GM23338 (cell line): ENCODE measurements at regions not wholly inside any gene's neighbourhood (a gene's known extent, or its start where the extent isn't known, plus 50 kb on each side); places are given as distances from the start of the nearest gene placed in this dataset.

Experiments used
- ATAC-seq: fragments of 200-7000 bp; cut with Tn5 transposase; 3 replicates; pipeline ENCODE4 v1.9.1; 2020
- DNase-seq: peaks from one replicate; pipeline ENCODE4 v3.0.0-alpha.2; 2015; ENCODE audit warnings: low spot score
- H2AFZ ChIP-seq: fragments of 200-600 bp; sonication (generic); 2 replicates; pipeline ENCODE4 v1.8.0; 2016; ENCODE audit warnings: antibody characterized with exemption, mild to moderate bottlenecking, moderate library complexity
- H3F3A ChIP-seq: fragments of 200-600 bp; sonication (generic); replicated peaks from 2 replicates; pipeline ENCODE4 v1.8.0; 2017; ENCODE audit warnings: antibody characterized with exemption, mixed run types, low read depth
- H3K27ac ChIP-seq: fragments of 200-600 bp; sonication (generic); 2 replicates; pipeline ENCODE4 v1.6.1; 2016; ENCODE audit warnings: low read depth
- H3K27me3 ChIP-seq: fragments of 200-600 bp; sonication (generic); 2 replicates; pipeline ENCODE4 v1.8.0; 2016; ENCODE audit warnings: mild to moderate bottlenecking, mixed run types, moderate library complexity; ENCODE audit not compliant: insufficient read depth
- H3K36me3 ChIP-seq: fragments of 200-600 bp; sonication (generic); 2 replicates; pipeline ENCODE4 v1.8.0; 2016; ENCODE audit warnings: mild to moderate bottlenecking; ENCODE audit not compliant: insufficient read depth
- H3K4me1 ChIP-seq: fragments of 200-600 bp; sonication (generic); 2 replicates; pipeline ENCODE4 v1.8.0; 2016; ENCODE audit warnings: mild to moderate bottlenecking, moderate library complexity; ENCODE audit not compliant: insufficient read depth
- H3K4me2 ChIP-seq: fragments of 200-600 bp; sonication (generic); 2 replicates; pipeline ENCODE4 v1.7.1; 2017; ENCODE audit warnings: mixed run types
- H3K4me3 ChIP-seq: fragments of 200-600 bp; sonication (generic); 2 replicates; pipeline ENCODE4 v1.6.1; 2016; ENCODE audit warnings: mixed run types
- H3K79me2 ChIP-seq: fragments of 200-600 bp; sonication (generic); replicated peaks from 2 replicates; pipeline ENCODE4 v1.8.0; 2017; ENCODE audit warnings: mild to moderate bottlenecking; ENCODE audit not compliant: insufficient read depth
- H3K9me2 ChIP-seq: fragments of 200-600 bp; sonication (generic); 2 replicates; pipeline ENCODE4 v1.8.0; 2017; ENCODE audit not compliant: insufficient read depth
- H4K20me1 ChIP-seq: fragments of 200-600 bp; sonication (generic); replicated peaks from 2 replicates; pipeline ENCODE4 v1.8.0; 2017; ENCODE audit warnings: mild to moderate bottlenecking; ENCODE audit not compliant: insufficient read depth
- H3K27ac Mint-ChIP-seq: 2 replicates; pipeline ENCODE4 v1.8.0; 2020; ENCODE audit warnings: inconsistent platforms, mild to moderate bottlenecking, moderate library complexity, mixed read lengths
- H3K27me3 Mint-ChIP-seq: 3 replicates; pipeline ENCODE4 v1.8.0; 2022; ENCODE audit warnings: low read depth, mild to moderate bottlenecking, moderate library complexity, mixed read lengths, inconsistent platforms; ENCODE audit not compliant: insufficient read depth, poor library complexity
- H3K36me3 Mint-ChIP-seq: 3 replicates; pipeline ENCODE4 v1.8.0; 2021; ENCODE audit warnings: low read depth, mild to moderate bottlenecking, inconsistent platforms, moderate library complexity, mixed read lengths
- H3K4me1 Mint-ChIP-seq: 3 replicates; pipeline ENCODE4 v1.8.0; 2020; ENCODE audit warnings: mild to moderate bottlenecking, inconsistent platforms, mixed read lengths
- H3K4me3 Mint-ChIP-seq: 3 replicates; pipeline ENCODE4 v1.8.0; 2021; ENCODE audit warnings: moderate library complexity, mild to moderate bottlenecking, inconsistent platforms, mixed read lengths
- H3K9me3 Mint-ChIP-seq: 3 replicates; pipeline ENCODE4 v1.8.0; 2020; ENCODE audit warnings: moderate library complexity, mild to moderate bottlenecking, inconsistent platforms, mixed read lengths
- CREB1 ChIP-seq: fragments of 250-450 bp; sonication (Bioruptor Pico); IDR thresholded peaks from 2 replicates; pipeline ENCODE4 v1.5.0; 2020; ENCODE audit warnings: low read depth, mild to moderate bottlenecking, moderate library complexity
- EZH2 ChIP-seq: fragments of 200-600 bp; sonication (generic); IDR thresholded peaks from one replicate; pipeline ENCODE4 v1.8.0; 2017; ENCODE audit warnings: antibody characterized with exemption, mild to moderate bottlenecking, low read depth; ENCODE audit not compliant: unreplicated experiment
- EZH2phosphoT487 ChIP-seq: fragments of 200-600 bp; sonication (generic); IDR thresholded peaks from one replicate; pipeline ENCODE4 v1.8.1; 2018; ENCODE audit warnings: antibody characterized with exemption; ENCODE audit not compliant: unreplicated experiment
- JUNB ChIP-seq: IDR thresholded peaks from one replicate; pipeline ENCODE4 v1.6.1; 2016; ENCODE audit warnings: antibody characterized with exemption; ENCODE audit not compliant: unreplicated experiment
- NANOG ChIP-seq: IDR thresholded peaks from 2 replicates; pipeline ENCODE4 v1.6.1; 2016; ENCODE audit warnings: antibody characterized with exemption, borderline replicate concordance
- POLR2AphosphoS5 ChIP-seq: IDR thresholded peaks from 2 replicates; pipeline ENCODE4 v1.6.1; 2016; ENCODE audit warnings: antibody characterized with exemption, low read depth
- STAT1 ChIP-seq: IDR thresholded peaks from one replicate; pipeline ENCODE4 v1.6.1; 2016; ENCODE audit warnings: antibody characterized with exemption; ENCODE audit not compliant: unreplicated experiment
- ZNF114 ChIP-seq: fragments of 250-450 bp; sonication (Bioruptor Pico); IDR thresholded peaks from 2 replicates; pipeline ENCODE4 v1.5.0; 2020; ENCODE audit warnings: mild to moderate bottlenecking, moderate library complexity
- ZNF331 ChIP-seq: fragments of 250-450 bp; sonication (Bioruptor Pico); IDR thresholded peaks from 2 replicates; pipeline ENCODE4 v1.5.0; 2020; ENCODE audit warnings: low read depth, mild to moderate bottlenecking, moderate library complexity
- TF ChIP-seq, protein P1 (sequence below): fragments of 250-450 bp; sonication (Bioruptor Pico); IDR thresholded peaks from 2 replicates; pipeline ENCODE4 v1.5.0; 2020; ENCODE audit warnings: mild to moderate bottlenecking, moderate library complexity
- TF ChIP-seq, protein P2 (sequence below): IDR thresholded peaks from one replicate; pipeline ENCODE4 v1.6.1; 2018; ENCODE audit warnings: antibody characterized with exemption; ENCODE audit not compliant: unreplicated experiment
- TF ChIP-seq, protein P3 (sequence below), 2 experiments: fragments of 200-600 bp in 1 of 2; sonication (generic) in 1 of 2; conservative IDR thresholded peaks; 2 replicates each; pipeline versions ENCODE4 v1.5.1 to v1.6.1; 2016 to 2017; ENCODE audit warnings: antibody characterized with exemption in 2 of 2, low read depth in 2 of 2, mild to moderate bottlenecking in 2 of 2, moderate library complexity in 1 of 2
- TF ChIP-seq, protein P4 (sequence below): IDR thresholded peaks from 2 replicates; pipeline ENCODE4 v1.6.1; 2016; ENCODE audit warnings: antibody characterized with exemption

DNA sequence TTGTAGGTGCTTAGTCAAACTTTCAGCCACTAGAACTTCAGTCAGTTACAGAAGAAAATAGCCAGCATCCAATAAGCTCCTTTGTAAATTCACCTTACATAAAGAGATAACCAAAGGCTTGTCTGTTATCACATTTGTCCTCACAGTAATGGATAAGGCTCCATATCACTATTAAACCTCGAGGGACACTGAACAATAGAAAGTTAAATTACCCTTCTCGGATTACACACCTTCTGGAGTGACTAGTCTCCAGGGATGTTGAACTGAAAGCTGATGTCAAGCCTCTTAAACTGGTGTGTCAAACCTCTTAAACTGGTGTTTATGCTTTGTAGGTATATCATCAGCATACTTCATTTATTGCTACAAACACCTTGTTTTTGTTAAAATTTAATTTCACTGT, 639.0 kb downstream of the CENPC start (continued):
- TF ChIP-seq, protein P1, sequence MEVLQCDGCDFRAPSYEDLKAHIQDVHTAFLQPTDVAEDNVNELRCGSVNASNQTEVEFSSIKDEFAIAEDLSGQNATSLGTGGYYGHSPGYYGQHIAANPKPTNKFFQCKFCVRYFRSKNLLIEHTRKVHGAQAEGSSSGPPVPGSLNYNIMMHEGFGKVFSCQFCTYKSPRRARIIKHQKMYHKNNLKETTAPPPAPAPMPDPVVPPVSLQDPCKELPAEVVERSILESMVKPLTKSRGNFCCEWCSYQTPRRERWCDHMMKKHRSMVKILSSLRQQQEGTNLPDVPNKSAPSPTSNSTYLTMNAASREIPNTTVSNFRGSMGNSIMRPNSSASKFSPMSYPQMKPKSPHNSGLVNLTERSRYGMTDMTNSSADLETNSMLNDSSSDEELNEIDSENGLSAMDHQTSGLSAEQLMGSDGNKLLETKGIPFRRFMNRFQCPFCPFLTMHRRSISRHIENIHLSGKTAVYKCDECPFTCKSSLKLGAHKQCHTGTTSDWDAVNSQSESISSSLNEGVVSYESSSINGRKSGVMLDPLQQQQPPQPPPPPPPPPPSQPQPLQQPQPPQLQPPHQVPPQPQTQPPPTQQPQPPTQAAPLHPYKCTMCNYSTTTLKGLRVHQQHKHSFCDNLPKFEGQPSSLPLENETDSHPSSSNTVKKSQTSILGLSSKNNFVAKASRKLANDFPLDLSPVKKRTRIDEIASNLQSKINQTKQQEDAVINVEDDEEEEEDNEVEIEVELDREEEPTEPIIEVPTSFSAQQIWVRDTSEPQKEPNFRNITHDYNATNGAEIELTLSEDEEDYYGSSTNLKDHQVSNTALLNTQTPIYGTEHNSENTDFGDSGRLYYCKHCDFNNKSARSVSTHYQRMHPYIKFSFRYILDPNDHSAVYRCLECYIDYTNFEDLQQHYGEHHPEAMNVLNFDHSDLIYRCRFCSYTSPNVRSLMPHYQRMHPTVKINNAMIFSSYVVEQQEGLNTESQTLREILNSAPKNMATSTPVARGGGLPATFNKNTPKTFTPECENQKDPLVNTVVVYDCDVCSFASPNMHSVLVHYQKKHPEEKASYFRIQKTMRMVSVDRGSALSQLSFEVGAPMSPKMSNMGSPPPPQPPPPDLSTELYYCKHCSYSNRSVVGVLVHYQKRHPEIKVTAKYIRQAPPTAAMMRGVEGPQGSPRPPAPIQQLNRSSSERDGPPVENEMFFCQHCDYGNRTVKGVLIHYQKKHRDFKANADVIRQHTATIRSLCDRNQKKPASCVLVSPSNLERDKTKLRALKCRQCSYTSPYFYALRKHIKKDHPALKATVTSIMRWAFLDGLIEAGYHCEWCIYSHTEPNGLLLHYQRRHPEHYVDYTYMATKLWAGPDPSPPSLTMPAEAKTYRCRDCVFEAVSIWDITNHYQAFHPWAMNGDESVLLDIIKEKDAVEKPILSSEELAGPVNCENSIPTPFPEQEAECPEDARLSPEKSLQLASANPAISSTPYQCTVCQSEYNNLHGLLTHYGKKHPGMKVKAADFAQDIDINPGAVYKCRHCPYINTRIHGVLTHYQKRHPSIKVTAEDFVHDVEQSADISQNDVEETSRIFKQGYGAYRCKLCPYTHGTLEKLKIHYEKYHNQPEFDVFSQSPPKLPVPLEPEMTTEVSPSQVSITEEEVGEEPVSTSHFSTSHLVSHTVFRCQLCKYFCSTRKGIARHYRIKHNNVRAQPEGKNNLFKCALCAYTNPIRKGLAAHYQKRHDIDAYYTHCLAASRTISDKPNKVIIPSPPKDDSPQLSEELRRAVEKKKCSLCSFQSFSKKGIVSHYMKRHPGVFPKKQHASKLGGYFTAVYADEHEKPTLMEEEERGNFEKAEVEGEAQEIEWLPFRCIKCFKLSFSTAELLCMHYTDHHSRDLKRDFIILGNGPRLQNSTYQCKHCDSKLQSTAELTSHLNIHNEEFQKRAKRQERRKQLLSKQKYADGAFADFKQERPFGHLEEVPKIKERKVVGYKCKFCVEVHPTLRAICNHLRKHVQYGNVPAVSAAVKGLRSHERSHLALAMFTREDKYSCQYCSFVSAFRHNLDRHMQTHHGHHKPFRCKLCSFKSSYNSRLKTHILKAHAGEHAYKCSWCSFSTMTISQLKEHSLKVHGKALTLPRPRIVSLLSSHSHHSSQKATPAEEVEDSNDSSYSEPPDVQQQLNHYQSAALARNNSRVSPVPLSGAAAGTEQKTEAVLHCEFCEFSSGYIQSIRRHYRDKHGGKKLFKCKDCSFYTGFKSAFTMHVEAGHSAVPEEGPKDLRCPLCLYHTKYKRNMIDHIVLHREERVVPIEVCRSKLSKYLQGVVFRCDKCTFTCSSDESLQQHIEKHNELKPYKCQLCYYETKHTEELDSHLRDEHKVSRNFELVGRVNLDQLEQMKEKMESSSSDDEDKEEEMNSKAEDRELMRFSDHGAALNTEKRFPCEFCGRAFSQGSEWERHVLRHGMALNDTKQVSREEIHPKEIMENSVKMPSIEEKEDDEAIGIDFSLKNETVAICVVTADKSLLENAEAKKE (CRISPR knock-in tag): no peak
- no peak for TF ChIP-seq ZNF331 (CRISPR knock-in tag)

DNA sequence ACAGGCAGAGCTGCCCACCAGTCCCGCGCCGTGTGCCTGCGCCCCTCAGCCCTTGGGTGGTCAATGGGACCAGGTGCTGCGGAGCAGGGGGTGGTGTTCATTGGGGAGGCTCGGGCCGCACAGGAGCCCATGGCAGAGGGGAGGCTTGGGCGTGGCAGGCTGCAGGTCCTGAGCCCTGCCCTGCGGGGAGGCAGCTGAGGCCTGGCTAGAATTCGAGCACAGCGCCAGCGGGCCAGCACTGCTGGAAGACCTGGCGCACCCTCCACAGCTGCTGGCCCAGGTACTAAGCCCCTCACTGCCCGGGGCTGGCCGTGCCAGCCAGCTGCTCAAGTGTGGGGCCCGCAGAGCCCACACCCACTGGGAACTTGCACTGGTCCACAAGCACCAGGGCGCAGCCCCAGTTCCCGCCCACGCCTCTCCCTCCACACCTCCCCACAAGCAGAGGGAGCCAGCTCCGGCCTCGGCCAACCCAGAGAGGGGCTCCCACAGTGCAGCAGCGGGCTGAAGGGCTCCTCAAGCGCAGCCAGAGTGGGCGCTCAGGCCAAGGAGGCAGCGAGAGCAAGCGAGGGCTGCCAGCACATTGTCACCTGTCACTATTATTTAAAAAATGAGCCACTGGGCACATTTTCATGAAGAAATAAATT, 645.8 kb downstream of the CENPC start:
- Mint-ChIP-seq H3K27ac (no peak overlapping the region), H3K4me3 (no peak overlapping the region), H3K27me3 (no peaks in the 10 kb centered on the region), H3K4me1 (no peaks in the 10 kb centered on the region), H3K36me3 (peaks cover 17% of the 10 kb centered on the region; the same call in 2 of the 3 replicates), H3K9me3 (peaks cover 18% of the 10 kb centered on the region)
- no peaks in the 10 kb centered on the region for H4K20me1 ChIP-seq
- H3K4me1 ChIP-seq: no peaks in the 10 kb centered on the region
- no peak overlapping the region for H3K4me2 ChIP-seq
- no peak overlapping the region for H3K4me3 ChIP-seq
- H2AFZ ChIP-seq: no peak overlapping the region
- H3K9me2 ChIP-seq: no peaks in the 10 kb centered on the region
- H3K27ac ChIP-seq: no peak overlapping the region
- no peak for ATAC-seq
- DNase-seq: no peak
- H3K27me3 ChIP-seq: no peaks in the 10 kb centered on the region
- H3K79me2 ChIP-seq: no peaks in the 10 kb centered on the region
- H3K36me3 ChIP-seq: 0 out of 2 replicates have a peak, but pooled peaks cover 4% of the 10 kb centered on the region
- H3F3A ChIP-seq: no peaks in the 10 kb centered on the region
- TF ChIP-seq JUNB: no peak
- TF ChIP-seq, protein P2, sequence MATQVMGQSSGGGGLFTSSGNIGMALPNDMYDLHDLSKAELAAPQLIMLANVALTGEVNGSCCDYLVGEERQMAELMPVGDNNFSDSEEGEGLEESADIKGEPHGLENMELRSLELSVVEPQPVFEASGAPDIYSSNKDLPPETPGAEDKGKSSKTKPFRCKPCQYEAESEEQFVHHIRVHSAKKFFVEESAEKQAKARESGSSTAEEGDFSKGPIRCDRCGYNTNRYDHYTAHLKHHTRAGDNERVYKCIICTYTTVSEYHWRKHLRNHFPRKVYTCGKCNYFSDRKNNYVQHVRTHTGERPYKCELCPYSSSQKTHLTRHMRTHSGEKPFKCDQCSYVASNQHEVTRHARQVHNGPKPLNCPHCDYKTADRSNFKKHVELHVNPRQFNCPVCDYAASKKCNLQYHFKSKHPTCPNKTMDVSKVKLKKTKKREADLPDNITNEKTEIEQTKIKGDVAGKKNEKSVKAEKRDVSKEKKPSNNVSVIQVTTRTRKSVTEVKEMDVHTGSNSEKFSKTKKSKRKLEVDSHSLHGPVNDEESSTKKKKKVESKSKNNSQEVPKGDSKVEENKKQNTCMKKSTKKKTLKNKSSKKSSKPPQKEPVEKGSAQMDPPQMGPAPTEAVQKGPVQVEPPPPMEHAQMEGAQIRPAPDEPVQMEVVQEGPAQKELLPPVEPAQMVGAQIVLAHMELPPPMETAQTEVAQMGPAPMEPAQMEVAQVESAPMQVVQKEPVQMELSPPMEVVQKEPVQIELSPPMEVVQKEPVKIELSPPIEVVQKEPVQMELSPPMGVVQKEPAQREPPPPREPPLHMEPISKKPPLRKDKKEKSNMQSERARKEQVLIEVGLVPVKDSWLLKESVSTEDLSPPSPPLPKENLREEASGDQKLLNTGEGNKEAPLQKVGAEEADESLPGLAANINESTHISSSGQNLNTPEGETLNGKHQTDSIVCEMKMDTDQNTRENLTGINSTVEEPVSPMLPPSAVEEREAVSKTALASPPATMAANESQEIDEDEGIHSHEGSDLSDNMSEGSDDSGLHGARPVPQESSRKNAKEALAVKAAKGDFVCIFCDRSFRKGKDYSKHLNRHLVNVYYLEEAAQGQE: no peak
- TF ChIP-seq, protein P3, sequence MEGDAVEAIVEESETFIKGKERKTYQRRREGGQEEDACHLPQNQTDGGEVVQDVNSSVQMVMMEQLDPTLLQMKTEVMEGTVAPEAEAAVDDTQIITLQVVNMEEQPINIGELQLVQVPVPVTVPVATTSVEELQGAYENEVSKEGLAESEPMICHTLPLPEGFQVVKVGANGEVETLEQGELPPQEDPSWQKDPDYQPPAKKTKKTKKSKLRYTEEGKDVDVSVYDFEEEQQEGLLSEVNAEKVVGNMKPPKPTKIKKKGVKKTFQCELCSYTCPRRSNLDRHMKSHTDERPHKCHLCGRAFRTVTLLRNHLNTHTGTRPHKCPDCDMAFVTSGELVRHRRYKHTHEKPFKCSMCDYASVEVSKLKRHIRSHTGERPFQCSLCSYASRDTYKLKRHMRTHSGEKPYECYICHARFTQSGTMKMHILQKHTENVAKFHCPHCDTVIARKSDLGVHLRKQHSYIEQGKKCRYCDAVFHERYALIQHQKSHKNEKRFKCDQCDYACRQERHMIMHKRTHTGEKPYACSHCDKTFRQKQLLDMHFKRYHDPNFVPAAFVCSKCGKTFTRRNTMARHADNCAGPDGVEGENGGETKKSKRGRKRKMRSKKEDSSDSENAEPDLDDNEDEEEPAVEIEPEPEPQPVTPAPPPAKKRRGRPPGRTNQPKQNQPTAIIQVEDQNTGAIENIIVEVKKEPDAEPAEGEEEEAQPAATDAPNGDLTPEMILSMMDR (conservative IDR thresholded peaks at IDR 0.05; ENCODE audit: low read depth in 2 of 2): no peak
- TF ChIP-seq EZH2phosphoT487: no peak
- no peak for TF ChIP-seq NANOG
- no peak for TF ChIP-seq EZH2
- no peak for TF ChIP-seq ZNF331 (CRISPR knock-in tag)
- TF ChIP-seq CREB1 (CRISPR knock-in tag): no peak
- TF ChIP-seq, protein P4, sequence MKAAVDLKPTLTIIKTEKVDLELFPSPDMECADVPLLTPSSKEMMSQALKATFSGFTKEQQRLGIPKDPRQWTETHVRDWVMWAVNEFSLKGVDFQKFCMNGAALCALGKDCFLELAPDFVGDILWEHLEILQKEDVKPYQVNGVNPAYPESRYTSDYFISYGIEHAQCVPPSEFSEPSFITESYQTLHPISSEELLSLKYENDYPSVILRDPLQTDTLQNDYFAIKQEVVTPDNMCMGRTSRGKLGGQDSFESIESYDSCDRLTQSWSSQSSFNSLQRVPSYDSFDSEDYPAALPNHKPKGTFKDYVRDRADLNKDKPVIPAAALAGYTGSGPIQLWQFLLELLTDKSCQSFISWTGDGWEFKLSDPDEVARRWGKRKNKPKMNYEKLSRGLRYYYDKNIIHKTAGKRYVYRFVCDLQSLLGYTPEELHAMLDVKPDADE: no peak
- no peak for TF ChIP-seq ZNF114 (CRISPR knock-in tag)
- no peak for TF ChIP-seq POLR2AphosphoS5
- no peak for TF ChIP-seq STAT1
